MG63 (cell line): ENCODE measurements at regions not wholly inside any gene's neighbourhood (a gene's known extent, or its start where the extent isn't known, plus 50 kb on each side); places are given as distances from the start of the nearest gene placed in this dataset.

ENCODE experiments used
- DNase-seq: peaks from one replicate; pipeline ENCODE4 v3.0.0-alpha.2; 2020
- H3K27me3 ChIP-seq: fragments of 250-450 bp; sonication (Bioruptor Pico); 2 replicates; pipeline ENCODE4 v1.5.1; 2020; ENCODE audit warnings: mild to moderate bottlenecking, moderate library complexity
- H3K36me3 ChIP-seq: fragments of 250-450 bp; sonication (Bioruptor Pico); 2 replicates; pipeline ENCODE4 v1.5.1; 2020; ENCODE audit warnings: mild to moderate bottlenecking, moderate library complexity
- H3K4me3 ChIP-seq: fragments of 250-450 bp; sonication (Bioruptor Pico); 2 replicates; pipeline ENCODE4 v1.5.1; 2020; ENCODE audit warnings: mild to moderate bottlenecking, moderate library complexity
- H3K9me3 ChIP-seq: fragments of 250-450 bp; sonication (Bioruptor Pico); 2 replicates; pipeline ENCODE4 v1.5.1; 2020; ENCODE audit warnings: mild to moderate bottlenecking, moderate library complexity

DNA sequence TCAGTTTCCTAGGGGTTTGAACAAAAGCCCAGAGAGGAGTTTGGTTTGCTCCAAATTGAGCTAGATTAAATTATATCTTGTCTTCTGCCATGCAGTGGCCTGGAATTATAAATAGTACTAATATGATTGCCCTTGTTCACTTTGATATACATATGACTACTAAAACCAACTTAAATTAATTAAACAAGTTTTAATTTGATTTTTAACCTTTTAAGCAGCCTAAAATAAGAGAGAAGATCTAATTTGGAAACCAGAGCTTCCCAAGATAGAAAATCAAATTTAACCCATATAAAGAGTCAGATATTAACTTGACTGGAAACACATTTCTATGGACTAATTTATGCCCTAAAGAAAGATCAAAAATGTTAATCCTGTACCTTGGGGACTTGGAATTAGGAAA lies 444.5 kb upstream of the SLC8A1 start:
- H3K36me3 ChIP-seq: no peaks in the 10 kb centered on the region
- H3K4me3 ChIP-seq: no peak overlapping the region
- DNase-seq: no peak
- no peaks in the 10 kb centered on the region; the same call in 1 of the 2 replicates for H3K27me3 ChIP-seq
- H3K9me3 ChIP-seq: no peaks in the 10 kb centered on the region

DNA sequence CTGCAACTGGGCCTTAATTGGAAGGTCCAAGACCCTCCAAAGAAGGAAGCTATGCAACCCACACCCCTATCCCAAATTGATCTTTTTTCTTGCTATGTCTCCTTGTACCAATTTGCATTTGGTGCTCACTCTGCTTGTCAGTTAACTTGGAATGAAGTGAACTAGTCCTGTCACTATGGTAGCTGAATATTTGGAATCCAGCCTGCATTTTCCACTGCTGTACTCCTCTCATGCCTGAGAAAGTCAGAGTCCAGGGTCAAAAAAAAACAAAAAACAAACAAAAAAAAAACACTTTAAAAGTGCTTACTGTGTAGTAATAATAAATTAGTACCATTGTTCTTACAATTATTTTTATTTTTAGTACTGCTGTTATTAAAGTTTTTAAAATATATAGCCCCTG lies 462.8 kb upstream of the SLC8A1 start:
- no peaks in the 10 kb centered on the region for H3K27me3 ChIP-seq
- H3K4me3 ChIP-seq: no peak overlapping the region
- no peaks in the 10 kb centered on the region for H3K36me3 ChIP-seq
- DNase-seq: no peak
- H3K9me3 ChIP-seq: no peaks in the 10 kb centered on the region; the same call in 1 of the 2 replicates

- no peaks in the 10 kb centered on the region for H3K27me3 ChIP-seq
- no peaks in the 10 kb centered on the region for H3K36me3 ChIP-seq
- no peak for DNase-seq
- no peak overlapping the region for H3K4me3 ChIP-seq
- H3K9me3 ChIP-seq: no peaks in the 10 kb centered on the region
These were observed 463.8 kb upstream of the SLC8A1 start for GRCh38 chr2:40915651-40916050.

- no peak for DNase-seq
- Histone ChIP-seq H3K4me3 (no peak overlapping the region), H3K36me3 (no peaks in the 10 kb centered on the region), H3K9me3 (no peaks in the 10 kb centered on the region), H3K27me3 (peaks cover 2% of the 10 kb centered on the region)
These were observed 483.5 kb upstream of the SLC8A1 start for GRCh38 chr2:40935349-40935748.

GRCh38 chr2:40937284-40937683 lies 485.4 kb upstream of the SLC8A1 start:
- H3K9me3 ChIP-seq: no peaks in the 10 kb centered on the region
- peaks cover 2% of the 10 kb centered on the region for H3K27me3 ChIP-seq
- H3K36me3 ChIP-seq: no peaks in the 10 kb centered on the region
- no peak overlapping the region for H3K4me3 ChIP-seq
- no peak for DNase-seq

DNA sequence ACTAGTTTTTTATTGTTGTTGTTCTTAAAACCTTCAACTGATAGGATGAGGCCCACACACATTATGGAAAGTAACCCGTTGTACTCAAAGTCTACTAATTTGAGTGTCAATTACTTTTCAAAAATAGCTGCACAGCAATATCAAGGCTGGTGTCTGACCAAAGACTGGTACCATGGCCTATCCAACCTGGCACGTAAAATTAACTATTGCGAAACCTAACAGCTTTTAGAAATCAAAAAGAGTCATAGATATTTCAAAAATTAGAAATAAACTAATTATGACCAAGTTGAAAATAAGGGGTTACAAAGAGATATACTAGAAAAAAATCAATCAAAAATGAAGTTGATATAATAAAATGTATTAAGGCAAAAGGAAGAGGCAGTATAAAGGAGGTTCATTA lies 501.5 kb upstream of the SLC8A1 start:
- no peaks in the 10 kb centered on the region for H3K27me3 ChIP-seq
- no peaks in the 10 kb centered on the region for H3K36me3 ChIP-seq
- no peak for DNase-seq
- no peak overlapping the region for H3K4me3 ChIP-seq
- no peaks in the 10 kb centered on the region for H3K9me3 ChIP-seq

GRCh38 chr2:40955042-40955441 lies 503.2 kb upstream of the SLC8A1 start:
- no peak for DNase-seq

GRCh38 chr2:40955635-40956034 lies 503.7 kb upstream of the SLC8A1 start:
- DNase-seq: no peak
- Histone ChIP-seq H3K36me3 (no peaks in the 10 kb centered on the region), H3K4me3 (no peak overlapping the region), H3K27me3 (no peaks in the 10 kb centered on the region), H3K9me3 (no peaks in the 10 kb centered on the region)

More at GRCh38 chr2:40955042-40955441, 503.2 kb upstream of the SLC8A1 start:
- Histone ChIP-seq H3K9me3 (no peaks in the 10 kb centered on the region), H3K27me3 (no peaks in the 10 kb centered on the region), H3K4me3 (no peak overlapping the region), H3K36me3 (no peaks in the 10 kb centered on the region)

- H3K9me3 ChIP-seq: no peaks in the 10 kb centered on the region
- DNase-seq: no peak
- H3K4me3 ChIP-seq: no peak overlapping the region
- no peaks in the 10 kb centered on the region for H3K27me3 ChIP-seq
- H3K36me3 ChIP-seq: no peaks in the 10 kb centered on the region
These were observed 505.6 kb upstream of the SLC8A1 start for GRCh38 chr2:40957508-40957907.

DNA sequence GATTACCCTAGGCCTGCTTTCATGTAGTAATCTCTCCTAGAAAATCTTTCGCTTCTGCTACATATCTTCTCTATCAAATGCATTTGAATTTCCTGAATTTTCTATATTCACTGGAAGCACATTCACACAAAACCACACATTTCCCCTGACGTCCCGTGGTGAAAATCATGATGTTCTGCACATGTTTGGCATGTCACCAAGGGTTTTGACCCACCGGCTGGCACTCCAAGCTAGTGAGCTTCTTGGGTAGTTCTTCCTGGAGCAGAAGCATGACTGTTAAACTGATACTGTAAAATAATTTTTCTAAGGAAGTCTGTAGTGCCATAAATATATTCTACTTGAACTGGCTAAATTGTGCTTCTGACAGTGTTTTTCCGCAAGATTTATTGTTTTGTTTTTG lies 510.1 kb upstream of the SLC8A1 start:
- H3K4me3 ChIP-seq: no peak overlapping the region
- H3K27me3 ChIP-seq: no peaks in the 10 kb centered on the region; the same call in 1 of the 2 replicates
- H3K36me3 ChIP-seq: no peaks in the 10 kb centered on the region
- no peaks in the 10 kb centered on the region for H3K9me3 ChIP-seq
- no peak for DNase-seq

GRCh38 chr2:40964509-40965250 lies 512.8 kb upstream of the SLC8A1 start:
- no peaks in the 10 kb centered on the region; the same call in 1 of the 2 replicates for H3K27me3 ChIP-seq
- H3K4me3 ChIP-seq: no peak overlapping the region
- H3K36me3 ChIP-seq: no peaks in the 10 kb centered on the region
- H3K9me3 ChIP-seq: no peaks in the 10 kb centered on the region
- no peak for DNase-seq

- DNase-seq: no peak
- no peaks in the 10 kb centered on the region for H3K36me3 ChIP-seq
- H3K9me3 ChIP-seq: no peaks in the 10 kb centered on the region
- no peak overlapping the region for H3K4me3 ChIP-seq
- H3K27me3 ChIP-seq: no peaks in the 10 kb centered on the region; the same call in 1 of the 2 replicates
These were observed 515.6 kb upstream of the SLC8A1 start for GRCh38 chr2:40967451-40967850.

- Histone ChIP-seq H3K36me3 (no peaks in the 10 kb centered on the region), H3K9me3 (no peaks in the 10 kb centered on the region), H3K4me3 (no peak overlapping the region), H3K27me3 (no peaks in the 10 kb centered on the region)
- DNase-seq: no peak
These were observed 523.3 kb upstream of the SLC8A1 start for GRCh38 chr2:40975151-40975550.

DNA sequence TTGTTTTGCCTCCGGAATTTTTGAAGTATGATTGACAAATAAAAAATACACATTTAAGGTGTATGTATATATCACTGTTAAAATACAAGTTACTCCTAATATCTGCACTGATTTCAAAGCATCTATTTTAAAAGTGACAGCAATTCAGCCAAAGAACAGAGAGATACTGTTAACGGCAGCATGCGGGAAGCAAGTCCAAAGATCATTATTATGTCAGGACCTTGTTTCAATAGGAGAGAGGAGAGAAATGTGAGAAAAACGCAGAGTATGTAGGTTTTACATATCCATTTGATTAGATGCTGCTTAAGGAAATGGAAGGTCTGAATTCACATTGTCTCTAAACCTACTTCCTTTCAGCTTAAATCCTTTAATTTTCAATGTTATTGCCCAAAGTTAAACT lies 545.5 kb upstream of the SLC8A1 start:
- H3K4me3 ChIP-seq: no peak overlapping the region
- H3K27me3 ChIP-seq: peaks cover 2% of the 10 kb centered on the region; the same call in 1 of the 2 replicates
- no peaks in the 10 kb centered on the region for H3K9me3 ChIP-seq
- no peak for DNase-seq
- H3K36me3 ChIP-seq: no peaks in the 10 kb centered on the region

DNA sequence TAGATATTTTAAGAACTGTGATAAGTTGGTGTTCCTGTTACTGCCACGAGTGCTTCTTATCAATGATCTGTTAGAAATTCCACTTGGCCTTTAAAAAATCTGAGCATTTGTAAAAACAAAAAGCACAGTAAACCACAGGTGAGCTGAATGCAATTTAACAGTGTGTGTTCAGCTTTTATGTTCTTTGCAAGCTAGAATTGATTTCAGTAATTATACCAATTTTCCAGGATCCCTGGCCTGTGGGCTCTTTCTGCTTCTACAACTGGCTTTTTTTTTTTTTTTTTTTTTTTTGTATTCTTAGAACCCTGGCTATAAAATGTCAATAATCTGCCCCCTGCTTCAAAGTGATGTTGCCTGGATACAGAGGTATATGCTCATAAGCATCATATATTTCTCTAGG lies 548.5 kb upstream of the SLC8A1 start:
- H3K36me3 ChIP-seq: no peaks in the 10 kb centered on the region
- H3K27me3 ChIP-seq: peaks cover 2% of the 10 kb centered on the region; the same call in 1 of the 2 replicates
- no peak for DNase-seq
- no peak overlapping the region for H3K4me3 ChIP-seq
- H3K9me3 ChIP-seq: no peaks in the 10 kb centered on the region

GRCh38 chr2:41000906-41001305 lies 549.0 kb upstream of the SLC8A1 start:
- DNase-seq: no peak
- H3K4me3 ChIP-seq: no peak overlapping the region
- H3K9me3 ChIP-seq: no peaks in the 10 kb centered on the region

GRCh38 chr2:41004700-41005099 lies 552.8 kb upstream of the SLC8A1 start:
- DNase-seq: no peak
- Histone ChIP-seq H3K36me3 (no peaks in the 10 kb centered on the region), H3K4me3 (no peak overlapping the region), H3K27me3 (no peaks in the 10 kb centered on the region), H3K9me3 (no peaks in the 10 kb centered on the region)

More at GRCh38 chr2:41000906-41001305, 549.0 kb upstream of the SLC8A1 start:
- peaks cover 2% of the 10 kb centered on the region; the same call in 1 of the 2 replicates for H3K27me3 ChIP-seq
- no peaks in the 10 kb centered on the region for H3K36me3 ChIP-seq

GRCh38 chr2:41020358-41020757 lies 568.5 kb upstream of the SLC8A1 start:
- H3K27me3 ChIP-seq: no peaks in the 10 kb centered on the region
- DNase-seq: no peak
- H3K36me3 ChIP-seq: no peaks in the 10 kb centered on the region
- H3K4me3 ChIP-seq: no peak overlapping the region
- no peaks in the 10 kb centered on the region for H3K9me3 ChIP-seq
